DND-41 (cell line): ENCODE measurements at regions not wholly inside any gene's neighbourhood (a gene's known extent, or its start where the extent isn't known, plus 50 kb on each side); places are given as distances from the start of the nearest gene placed in this dataset.

Source experiments
- ATAC-seq: fragments of 200-7000 bp; cut with Tn5 transposase; 3 replicates; pipeline ENCODE4 v1.9.1; 2021; ENCODE audit warnings: low read depth; ENCODE audit not compliant: insufficient read depth
- DNase-seq: peaks from one replicate; pipeline ENCODE4 v3.0.0-alpha.2; 2020
- H2AFZ ChIP-seq: 2 replicates; pipeline ENCODE4 v1.6.0; 2012; ENCODE audit warnings: low read depth, low read length
- H3K27ac ChIP-seq: 2 replicates; pipeline ENCODE4 v1.5.1; 2012; ENCODE audit warnings: low read length, inconsistent platforms
- H3K27me3 ChIP-seq: fragments of 200-600 bp; sonication (generic); 2 replicates; pipeline ENCODE4 v1.6.0; 2012; ENCODE audit warnings: low read length, mild to moderate bottlenecking, inconsistent platforms; ENCODE audit not compliant: insufficient read depth, poor library complexity
- H3K36me3 ChIP-seq: 2 replicates; pipeline ENCODE4 v1.5.1; 2012; ENCODE audit warnings: low read length, inconsistent platforms; ENCODE audit not compliant: insufficient read depth
- H3K4me1 ChIP-seq: 2 replicates; pipeline ENCODE4 v1.5.1; 2012; ENCODE audit warnings: mild to moderate bottlenecking, low read length; ENCODE audit not compliant: insufficient read depth
- H3K4me2 ChIP-seq: 2 replicates; pipeline ENCODE4 v1.6.0; 2012; ENCODE audit warnings: mild to moderate bottlenecking, moderate library complexity, low read length, inconsistent platforms; ENCODE audit not compliant: insufficient read depth
- H3K4me3 ChIP-seq, 2 experiments: fragments of 200-600 bp in 1 of 2; shearing (Covaris generic) in 1 of 2; 2 replicates each; pipeline ENCODE4 v1.5.1; 2012 to 2016; ENCODE audit warnings: inconsistent platforms in 2 of 2, low read length in 2 of 2, mild to moderate bottlenecking in 2 of 2, low read depth in 1 of 2, moderate library complexity in 1 of 2
- H3K79me2 ChIP-seq: 2 replicates; pipeline ENCODE4 v1.6.0; 2012; ENCODE audit warnings: low read length, inconsistent platforms; ENCODE audit not compliant: insufficient read depth
- H3K9ac ChIP-seq: 2 replicates; pipeline ENCODE4 v1.6.0; 2012; ENCODE audit warnings: low read depth, mild to moderate bottlenecking, inconsistent platforms, low read length, moderate library complexity
- H3K9me3 ChIP-seq: 2 replicates; pipeline ENCODE4 v1.5.1; 2012; ENCODE audit warnings: low read length, moderate library complexity, mild to moderate bottlenecking, inconsistent platforms; ENCODE audit not compliant: insufficient read depth, severe bottlenecking
- H4K20me1 ChIP-seq: 2 replicates; pipeline ENCODE4 v1.6.0; 2012; ENCODE audit warnings: low read length; ENCODE audit not compliant: insufficient read depth
- EZH2 ChIP-seq: IDR thresholded peaks from 3 replicates; pipeline ENCODE4 v1.6.1; 2012; ENCODE audit warnings: borderline replicate concordance, low read depth, mild to moderate bottlenecking, moderate library complexity, low read length, inconsistent platforms; ENCODE audit not compliant: severe bottlenecking
- TF ChIP-seq, protein P1 (sequence below): IDR thresholded peaks from 2 replicates; pipeline ENCODE4 v1.5.1; 2012; ENCODE audit warnings: borderline replicate concordance, low read length, moderate library complexity, mild to moderate bottlenecking; ENCODE audit not compliant: poor library complexity, severe bottlenecking; ENCODE audit errors: extremely low read depth

DNA sequence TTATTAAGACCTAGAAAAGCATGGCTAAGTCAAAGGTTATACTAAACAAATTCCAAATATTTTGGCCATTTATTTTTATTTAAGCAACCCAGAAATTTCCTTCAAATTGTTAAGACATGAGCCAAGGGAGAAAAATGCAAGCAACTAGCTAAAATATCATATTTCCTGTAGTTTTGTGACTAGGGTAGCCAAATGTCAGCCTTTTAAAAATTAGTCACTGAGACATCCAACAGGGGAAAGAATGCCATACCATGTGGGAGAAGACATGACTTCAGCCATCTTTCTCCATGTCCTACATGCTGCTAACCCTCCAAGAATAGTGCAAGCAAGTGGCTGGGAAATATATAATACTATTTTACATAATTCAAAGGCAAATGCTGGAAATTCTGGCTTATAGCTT lies 197.9 kb downstream of the DSEL start:
- no peak overlapping the region for H3K27ac ChIP-seq
- no peaks in the 10 kb centered on the region for H4K20me1 ChIP-seq
- no peak overlapping the region for H3K4me2 ChIP-seq
- no peak for TF ChIP-seq EZH2
- TF ChIP-seq, protein P1, sequence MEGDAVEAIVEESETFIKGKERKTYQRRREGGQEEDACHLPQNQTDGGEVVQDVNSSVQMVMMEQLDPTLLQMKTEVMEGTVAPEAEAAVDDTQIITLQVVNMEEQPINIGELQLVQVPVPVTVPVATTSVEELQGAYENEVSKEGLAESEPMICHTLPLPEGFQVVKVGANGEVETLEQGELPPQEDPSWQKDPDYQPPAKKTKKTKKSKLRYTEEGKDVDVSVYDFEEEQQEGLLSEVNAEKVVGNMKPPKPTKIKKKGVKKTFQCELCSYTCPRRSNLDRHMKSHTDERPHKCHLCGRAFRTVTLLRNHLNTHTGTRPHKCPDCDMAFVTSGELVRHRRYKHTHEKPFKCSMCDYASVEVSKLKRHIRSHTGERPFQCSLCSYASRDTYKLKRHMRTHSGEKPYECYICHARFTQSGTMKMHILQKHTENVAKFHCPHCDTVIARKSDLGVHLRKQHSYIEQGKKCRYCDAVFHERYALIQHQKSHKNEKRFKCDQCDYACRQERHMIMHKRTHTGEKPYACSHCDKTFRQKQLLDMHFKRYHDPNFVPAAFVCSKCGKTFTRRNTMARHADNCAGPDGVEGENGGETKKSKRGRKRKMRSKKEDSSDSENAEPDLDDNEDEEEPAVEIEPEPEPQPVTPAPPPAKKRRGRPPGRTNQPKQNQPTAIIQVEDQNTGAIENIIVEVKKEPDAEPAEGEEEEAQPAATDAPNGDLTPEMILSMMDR, result no peak
- no peaks in the 10 kb centered on the region for H3K79me2 ChIP-seq
- no peaks in the 10 kb centered on the region for H3K36me3 ChIP-seq
- no peaks in the 10 kb centered on the region for H3K27me3 ChIP-seq
- no peak for ATAC-seq
- no peak overlapping the region for H3K9ac ChIP-seq
- H3K9me3 ChIP-seq, result no peaks in the 10 kb centered on the region
- no peak overlapping the region for H2AFZ ChIP-seq
- no peak overlapping the region for H3K4me3 ChIP-seq
- DNase-seq, result no peak
- H3K4me1 ChIP-seq, result no peaks in the 10 kb centered on the region

- H3K27me3 ChIP-seq, result no peaks in the 10 kb centered on the region
- H3K4me3 ChIP-seq, result no peak overlapping the region
- TF ChIP-seq, protein P1, result no peak
- no peak for TF ChIP-seq EZH2
- no peaks in the 10 kb centered on the region for H3K4me1 ChIP-seq
- no peak for ATAC-seq
- no peak overlapping the region for H3K27ac ChIP-seq
- DNase-seq, result no peak
- no peaks in the 10 kb centered on the region for H4K20me1 ChIP-seq
- H3K4me2 ChIP-seq, result no peak overlapping the region
- no peak overlapping the region for H2AFZ ChIP-seq
- no peaks in the 10 kb centered on the region for H3K36me3 ChIP-seq
- no peaks in the 10 kb centered on the region for H3K79me2 ChIP-seq
- no peak overlapping the region for H3K9ac ChIP-seq
- H3K9me3 ChIP-seq, result no peaks in the 10 kb centered on the region
Observed at GRCh38 chr18:67310826-67311225, 205.7 kb downstream of the DSEL start.

DNA sequence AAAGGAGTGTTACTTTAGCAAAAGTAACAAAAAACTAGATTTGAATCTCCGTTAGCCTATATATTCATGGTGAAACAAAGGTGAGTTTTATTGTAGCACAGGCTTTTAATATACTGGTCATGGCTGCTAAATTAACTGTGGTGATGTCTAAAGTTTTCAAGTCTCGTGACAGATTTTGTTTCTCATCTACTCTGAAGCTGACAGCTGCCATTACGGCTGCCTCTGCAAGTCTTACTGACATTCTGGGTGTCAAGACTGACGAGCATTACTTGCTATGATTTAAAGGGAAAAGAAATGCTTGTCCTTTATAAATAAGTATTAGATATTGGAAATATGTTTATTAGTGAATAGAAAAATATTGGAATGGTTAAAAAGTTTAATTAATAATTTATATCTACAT lies 207.7 kb downstream of the DSEL start:
- H3K4me2 ChIP-seq, result no peak overlapping the region
- ATAC-seq, result no peak
- TF ChIP-seq, protein P1, result no peak
- no peak for TF ChIP-seq EZH2
- no peaks in the 10 kb centered on the region for H3K9me3 ChIP-seq
- no peaks in the 10 kb centered on the region for H3K79me2 ChIP-seq
- no peak overlapping the region for H3K4me3 ChIP-seq
- H3K9ac ChIP-seq, result no peak overlapping the region
- H2AFZ ChIP-seq, result no peak overlapping the region
- no peaks in the 10 kb centered on the region for H4K20me1 ChIP-seq
- no peaks in the 10 kb centered on the region for H3K36me3 ChIP-seq
- no peak overlapping the region for H3K27ac ChIP-seq
- DNase-seq, result no peak
- no peaks in the 10 kb centered on the region for H3K27me3 ChIP-seq
- no peaks in the 10 kb centered on the region for H3K4me1 ChIP-seq

- Histone ChIP-seq H3K36me3 (no peaks in the 10 kb centered on the region), H3K9ac (no peak overlapping the region), H3K79me2 (no peaks in the 10 kb centered on the region), H3K27ac (no peak overlapping the region), H2AFZ (no peak overlapping the region), H3K9me3 (peaks cover 4% of the 10 kb centered on the region), H3K27me3 (no peaks in the 10 kb centered on the region), H3K4me1 (no peaks in the 10 kb centered on the region), H4K20me1 (no peaks in the 10 kb centered on the region), H3K4me2 (no peak overlapping the region), H3K4me3 (no peak overlapping the region)
- TF ChIP-seq, protein P1, result no peak
- no peak for TF ChIP-seq EZH2
- ATAC-seq (no peak), DNase-seq (no peak)
Observed at GRCh38 chr18:67305466-67305865, 211.1 kb downstream of the DSEL start.
